Adipocyte (in vitro differentiated cells): ENCODE measurements at regions not wholly inside any gene's neighbourhood (a gene's known extent, or its start where the extent isn't known, plus 50 kb on each side); places are given as distances from the start of the nearest gene placed in this dataset.
"Not testable (repeated sequence)": the region's sequence is repeated elsewhere in the genome, so short reads cannot be mapped to it uniquely, and the experiment has no call there.

Source experiments
- DNase-seq: peaks from one replicate; pipeline ENCODE4 v3.0.0-alpha.2; 2015; ENCODE audit warnings: low read depth
- H3K27me3 ChIP-seq: replicated peaks from 2 replicates; pipeline ENCODE4 v1.7.0; 2013; ENCODE audit warnings: mild to moderate bottlenecking, low read length, moderate library complexity; ENCODE audit not compliant: control insufficient read depth, insufficient read depth
- H3K36me3 ChIP-seq: 2 replicates; pipeline ENCODE4 v1.7.0; 2013; ENCODE audit warnings: low read length, mild to moderate bottlenecking, moderate library complexity; ENCODE audit not compliant: control insufficient read depth, insufficient read depth, severe bottlenecking
- H3K4me1 ChIP-seq: 2 replicates; pipeline ENCODE4 v1.7.0; 2013; ENCODE audit warnings: mild to moderate bottlenecking, low read length, moderate library complexity; ENCODE audit not compliant: control insufficient read depth, insufficient read depth
- H3K4me3 ChIP-seq: 2 replicates; pipeline ENCODE4 v1.7.0; 2013; ENCODE audit warnings: mild to moderate bottlenecking, low read length, moderate library complexity
- H3K9ac ChIP-seq: 2 replicates; pipeline ENCODE4 v1.7.0; 2013; ENCODE audit warnings: mild to moderate bottlenecking, low read length, moderate library complexity
- H3K9me3 ChIP-seq: 2 replicates; pipeline ENCODE4 v1.7.0; 2013; ENCODE audit warnings: mild to moderate bottlenecking, low read length, moderate library complexity; ENCODE audit not compliant: control insufficient read depth

DNA sequence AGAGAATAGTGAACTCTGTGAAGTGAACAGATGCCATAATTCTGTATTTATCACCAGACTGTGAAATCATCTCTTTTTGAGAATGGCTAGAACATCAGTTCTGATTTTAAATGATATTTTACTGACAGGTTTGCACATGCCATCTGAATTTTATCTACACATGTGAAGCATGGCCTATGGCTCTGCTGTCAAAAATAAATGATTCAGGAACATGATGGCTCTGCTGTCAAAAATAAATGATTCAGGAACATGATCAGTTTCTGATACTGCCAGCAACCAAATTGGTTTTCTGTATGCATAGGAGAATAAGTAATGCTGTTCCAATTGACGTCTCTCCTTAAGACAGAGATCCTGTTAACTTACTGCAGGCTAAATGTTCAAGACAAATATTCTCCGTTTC lies 70.6 kb upstream of the TLL1 start:
- no peaks in the 10 kb centered on the region for H3K9me3 ChIP-seq
- no peak for DNase-seq
- H3K36me3 ChIP-seq, result no peaks in the 10 kb centered on the region
- no peaks in the 10 kb centered on the region for H3K4me1 ChIP-seq
- H3K27me3 ChIP-seq, result no peaks in the 10 kb centered on the region
- H3K4me3 ChIP-seq, result no peak overlapping the region
- H3K9ac ChIP-seq, result no peak overlapping the region

DNA sequence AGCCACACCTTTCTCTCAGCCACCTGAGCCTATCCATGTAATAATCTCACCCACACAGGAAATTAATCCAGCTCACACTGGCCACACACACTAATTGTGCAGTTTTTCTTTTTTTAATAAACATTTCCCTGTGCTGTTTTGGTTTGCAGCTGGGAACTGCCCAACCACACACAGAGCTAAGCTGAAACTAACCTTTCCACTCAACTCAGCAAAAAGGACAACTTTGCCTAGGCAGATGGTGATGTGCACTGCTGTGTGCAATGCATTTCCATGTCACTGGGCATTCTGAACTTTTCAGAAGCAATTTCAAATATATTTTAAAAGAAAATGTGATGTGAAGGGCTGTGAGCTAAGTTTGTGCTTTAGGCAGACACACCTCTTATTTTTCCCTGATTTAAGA lies 70.0 kb upstream of the TLL1 start:
- Histone ChIP-seq H3K27me3 (no peaks in the 10 kb centered on the region), H3K4me1 (no peaks in the 10 kb centered on the region)
- no peak for DNase-seq

DNA sequence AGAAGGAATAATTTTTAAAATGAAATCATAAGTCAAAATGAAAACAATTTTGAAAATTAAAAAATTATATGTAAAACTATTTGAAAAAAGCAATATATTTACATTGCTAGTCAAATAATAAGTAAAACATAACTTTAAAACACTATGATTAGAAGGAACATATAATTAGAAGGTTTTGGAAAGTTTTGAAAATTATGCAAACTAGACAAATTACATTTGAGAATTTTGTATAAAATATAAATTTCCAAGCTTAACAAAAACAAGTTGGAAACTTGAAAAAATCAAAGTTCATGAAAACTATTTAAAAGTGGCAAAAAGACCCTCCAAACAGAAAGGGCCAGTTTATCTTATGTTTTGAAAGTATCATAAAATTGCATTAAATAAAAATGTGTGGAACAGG lies 67.6 kb upstream of the TLL1 start:
- DNase-seq, result no peak
- Histone ChIP-seq H3K4me3 (no peak overlapping the region), H3K36me3 (no peaks in the 10 kb centered on the region), H3K27me3 (no peaks in the 10 kb centered on the region), H3K9ac (no peak overlapping the region), H3K4me1 (no peaks in the 10 kb centered on the region), H3K9me3 (no peaks in the 10 kb centered on the region)

More for the DNA sequence above, 70.0 kb upstream of the TLL1 start:
- no peaks in the 10 kb centered on the region for H3K36me3 ChIP-seq
- no peak overlapping the region for H3K9ac ChIP-seq
- H3K4me3 ChIP-seq, result no peak overlapping the region
- no peaks in the 10 kb centered on the region for H3K9me3 ChIP-seq

DNA sequence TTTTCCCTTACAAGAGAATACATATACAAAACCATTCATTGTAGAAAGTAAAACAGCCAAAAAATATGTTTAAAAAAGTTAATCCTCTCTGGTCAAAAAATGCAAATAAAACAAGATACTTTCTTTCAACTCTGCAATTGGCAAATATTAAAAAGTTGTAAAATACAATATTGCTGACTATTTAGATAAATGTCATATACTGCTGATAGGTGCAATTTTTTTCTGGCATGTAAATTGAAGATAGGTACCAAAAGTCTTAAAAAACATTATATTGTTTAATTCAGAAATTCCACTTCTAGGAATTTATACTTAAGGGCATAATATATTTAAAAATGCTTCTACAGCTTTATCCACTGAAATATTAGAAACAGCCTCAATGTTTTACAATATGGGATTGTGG lies 66.4 kb upstream of the TLL1 start:
- Histone ChIP-seq H3K4me3 (no peak overlapping the region), H3K9me3 (no peaks in the 10 kb centered on the region), H3K27me3 (no peaks in the 10 kb centered on the region), H3K9ac (no peak overlapping the region), H3K36me3 (no peaks in the 10 kb centered on the region), H3K4me1 (no peaks in the 10 kb centered on the region)
- no peak for DNase-seq

GRCh38 chr4:165810726-165811125 lies 62.3 kb upstream of the TLL1 start:
- H3K27me3 ChIP-seq, result no peaks in the 10 kb centered on the region
- no peak overlapping the region for H3K9ac ChIP-seq
- no peaks in the 10 kb centered on the region for H3K36me3 ChIP-seq
- H3K9me3 ChIP-seq, result no peaks in the 10 kb centered on the region
- no peak overlapping the region for H3K4me3 ChIP-seq
- DNase-seq, result peak; percentile 2
- H3K4me1 ChIP-seq, result peaks cover 4% of the 10 kb centered on the region

- no peak for DNase-seq
- H3K4me1 ChIP-seq, result peaks cover 4% of the 10 kb centered on the region
- no peak overlapping the region for H3K9ac ChIP-seq
- H3K4me3 ChIP-seq, result no peak overlapping the region
- no peaks in the 10 kb centered on the region for H3K9me3 ChIP-seq
- H3K36me3 ChIP-seq, result no peaks in the 10 kb centered on the region
- H3K27me3 ChIP-seq, result no peaks in the 10 kb centered on the region
Observed at GRCh38 chr4:165813606-165814005, 59.4 kb upstream of the TLL1 start.

DNA sequence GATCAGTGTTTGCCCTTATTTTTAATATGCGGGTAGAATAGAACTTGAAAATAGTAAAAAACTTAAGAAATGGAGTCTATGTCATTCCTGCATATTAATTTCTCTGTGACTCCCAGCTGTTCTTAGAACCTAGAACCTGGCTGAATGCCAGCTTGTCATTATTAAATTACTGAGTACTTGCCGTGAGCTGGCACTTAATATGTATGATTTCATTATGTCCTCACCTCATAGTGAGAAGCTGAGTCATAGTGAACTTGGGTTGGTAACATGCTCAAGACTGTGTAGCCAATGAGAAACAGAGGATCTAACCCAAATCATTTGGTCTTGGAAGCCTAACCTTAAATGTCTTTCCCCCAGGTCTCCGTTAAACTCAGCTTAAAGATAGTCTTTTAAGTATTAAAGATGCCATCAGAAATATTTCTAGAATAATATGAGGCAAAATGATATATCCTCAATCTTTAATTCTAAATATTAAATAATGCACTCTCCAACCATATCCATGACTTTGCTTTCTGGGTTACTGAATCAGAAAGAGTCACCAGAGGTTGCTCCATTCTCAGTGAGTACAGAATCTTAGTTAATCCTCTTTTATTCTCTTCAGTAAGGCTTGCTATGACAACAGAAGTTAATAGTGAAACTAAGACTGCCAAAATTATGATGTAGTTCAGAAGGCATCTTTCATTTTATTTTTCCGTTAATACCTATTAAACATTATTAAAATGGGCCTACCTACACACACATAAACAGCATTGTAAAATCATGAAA lies 58.6 kb upstream of the TLL1 start:
- Histone ChIP-seq H3K9ac (no peak overlapping the region), H3K36me3 (no peaks in the 10 kb centered on the region), H3K9me3 (no peaks in the 10 kb centered on the region), H3K4me1 (peaks cover 4% of the 10 kb centered on the region), H3K27me3 (no peaks in the 10 kb centered on the region), H3K4me3 (no peak overlapping the region)
- no peak for DNase-seq

DNA sequence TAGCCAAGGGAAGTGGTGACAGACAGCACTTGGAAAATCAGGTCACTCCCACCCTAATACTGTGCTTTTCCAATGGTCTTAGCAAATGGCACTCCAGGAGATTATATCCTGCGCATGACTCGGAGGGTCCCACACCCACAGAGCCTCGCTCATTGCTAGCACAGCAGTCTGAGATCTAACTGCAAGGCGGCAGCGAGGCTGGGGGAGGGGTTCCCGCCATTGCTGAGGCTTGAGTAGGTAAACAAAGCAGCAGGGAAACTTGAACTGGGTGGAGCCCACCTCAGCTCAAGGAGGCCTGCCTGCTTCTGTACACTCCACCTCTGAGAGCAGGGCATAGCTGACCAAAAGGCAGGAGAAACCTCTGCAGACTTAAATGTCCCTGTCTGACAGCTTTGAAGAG lies 53.9 kb upstream of the TLL1 start:
- H3K4me1 ChIP-seq, H3K36me3 ChIP-seq, DNase-seq, H3K9ac ChIP-seq, H3K9me3 ChIP-seq, H3K4me3 ChIP-seq, H3K27me3 ChIP-seq: not testable (repeated sequence)
